ENCODE measurements at regions not wholly inside any gene's neighbourhood (a gene's known extent, or its start where the extent isn't known, plus 50 kb on each side); places are given as distances from the start of the nearest gene placed in this dataset.

- H3K27me3 ChIP-seq (replicated peaks in 1 of 7) = no peaks in the 10 kb centered on the region
- WGBS, 5 donors = 68 to 85% (median 79%) methylated on average over 4 of the region's 4 CpGs
Observed at GRCh38 chr2:207288628-207289027, 122.9 kb upstream of the KLF7 start.

DNA sequence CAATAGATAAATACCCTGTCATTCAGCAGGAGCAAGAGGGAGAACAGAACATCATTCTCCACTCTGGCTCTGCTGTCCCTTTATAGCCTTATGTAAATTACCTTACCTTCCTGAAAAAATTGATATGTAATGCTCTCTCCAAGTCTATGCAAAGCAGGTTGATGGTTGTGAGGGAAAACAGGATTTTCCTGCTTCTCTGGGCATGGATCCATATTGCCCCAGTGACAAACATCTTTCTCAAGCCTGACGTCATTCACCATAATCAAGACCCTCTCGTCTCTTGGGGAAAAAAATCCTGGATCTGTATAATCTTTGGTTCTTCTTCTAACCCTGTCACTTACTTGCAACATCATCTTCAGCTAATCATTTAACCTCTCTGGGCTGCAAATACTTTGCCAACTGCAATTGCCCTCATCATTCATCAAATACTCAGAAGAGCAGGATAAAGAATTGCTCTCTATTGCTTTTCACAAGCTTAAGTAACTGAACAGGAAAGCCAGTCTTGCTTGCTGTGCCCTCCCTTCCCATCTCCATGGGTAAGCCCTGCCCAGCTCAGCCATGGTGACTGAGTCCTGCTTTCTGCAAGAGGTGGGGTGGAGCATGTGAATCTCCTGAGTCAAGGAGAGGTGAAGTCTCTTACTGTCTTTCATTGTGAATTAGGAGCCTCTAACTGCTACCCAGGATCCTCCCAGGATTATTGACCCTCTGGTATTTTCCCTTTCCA lies 123.7 kb upstream of the KLF7 start:
- TF ChIP-seq CTCF (IDR thresholded peaks at IDR 0.05 in 8 of 11, conservative IDR thresholded peaks at IDR 0.05 in 3 of 11) = no peak
- no peak for TF ChIP-seq POLR2A (IDR thresholded peaks at IDR 0.05)
- TF ChIP-seq POLR2AphosphoS5 (IDR thresholded peaks at IDR 0.05) = no peak
- Histone ChIP-seq H3K9me3 (no peaks in the 10 kb centered on the region), H3K4me3 (no peak overlapping the region), H3K27me3 (replicated peaks in 1 of 7) (no peaks in the 10 kb centered on the region), H3K36me3 (no peaks in the 10 kb centered on the region), H3K4me1 (peaks cover 0 to 8% (median 0%) of the 10 kb centered on the region in 6 donors), H3K27ac (no peak overlapping the region)
- WGBS, 5 donors = 67 to 85% (median 78%) methylated on average over 2 of the region's 2 CpGs
- DNase-seq = no peak
- intact Hi-C loops (cut with DNase I; ENCODE audit: low total_unique reads) = no loop called here

More at GRCh38 chr2:207288628-207289027, 122.9 kb upstream of the KLF7 start:
- intact Hi-C loops (cut with DNase I; ENCODE audit: low total_unique reads) = no loop called here
- TF ChIP-seq CTCF (IDR thresholded peaks at IDR 0.05 in 8 of 11, conservative IDR thresholded peaks at IDR 0.05 in 3 of 11) (no peak), POLR2A (IDR thresholded peaks at IDR 0.05) (no peak), POLR2AphosphoS5 (IDR thresholded peaks at IDR 0.05) (no peak)
- Histone ChIP-seq H3K36me3 (no peaks in the 10 kb centered on the region), H3K27ac (no peak overlapping the region), H3K9me3 (no peaks in the 10 kb centered on the region), H3K4me1 (peaks cover 0 to 10% (median 3%) of the 10 kb centered on the region in 6 donors), H3K4me3 (no peak overlapping the region)
- no peak for DNase-seq

DNA sequence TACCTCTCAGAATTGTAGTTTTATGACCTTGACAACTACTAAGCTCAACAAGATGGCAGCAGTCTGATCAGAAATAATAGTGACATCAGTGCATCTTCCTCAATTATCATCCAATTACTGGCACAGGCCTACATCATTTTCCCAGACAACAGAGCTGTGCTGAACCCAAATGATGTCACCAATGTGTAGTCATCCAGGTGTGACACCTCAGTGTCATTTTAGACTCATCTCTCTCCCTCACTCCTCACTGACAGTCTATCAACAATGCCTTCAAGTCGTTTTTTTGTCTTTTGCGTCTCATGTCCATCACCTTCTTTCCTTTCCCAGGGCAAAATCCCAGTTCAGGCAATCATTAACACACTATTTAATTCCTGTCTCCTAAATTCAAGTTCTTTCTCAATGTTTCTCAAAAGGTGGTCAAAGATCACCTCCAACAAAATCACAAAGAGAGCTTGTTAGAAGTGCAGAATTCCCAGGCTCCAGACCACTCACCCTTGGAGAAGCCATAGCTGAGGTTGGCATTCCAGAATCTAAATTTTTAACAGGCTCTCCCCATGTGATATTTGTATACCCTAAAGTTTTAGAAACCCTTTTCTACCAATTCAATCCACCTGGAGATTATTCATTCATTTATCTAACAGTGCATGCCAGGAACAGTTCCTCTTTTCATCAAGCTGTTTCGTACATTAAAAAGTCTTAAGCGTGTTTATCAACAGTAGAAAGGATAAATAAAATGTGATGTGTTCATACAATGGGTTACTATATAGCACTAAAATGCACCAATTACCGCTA lies 125.3 kb upstream of the KLF7 start:
- Histone ChIP-seq H3K4me1 (no peaks in the 10 kb centered on the region), H3K9me3 (peaks cover 0 to 5% (median 0%) of the 10 kb centered on the region in 8 donors), H3K27ac (no peak overlapping the region), H3K4me3 (no peak overlapping the region), H3K27me3 (replicated peaks in 1 of 7) (no peaks in the 10 kb centered on the region), H3K36me3 (no peaks in the 10 kb centered on the region)
- intact Hi-C loops (cut with DNase I; ENCODE audit: low total_unique reads) = no loop called here
- 79 to 88% (median 81%) methylated on average over 5 of the region's 5 CpGs for WGBS, 5 donors
- DNase-seq = no peak
- TF ChIP-seq POLR2AphosphoS5 (IDR thresholded peaks at IDR 0.05) = no peak
- no peak for TF ChIP-seq CTCF (IDR thresholded peaks at IDR 0.05 in 8 of 11, conservative IDR thresholded peaks at IDR 0.05 in 3 of 11)
- TF ChIP-seq POLR2A (IDR thresholded peaks at IDR 0.05) = no peak

DNA sequence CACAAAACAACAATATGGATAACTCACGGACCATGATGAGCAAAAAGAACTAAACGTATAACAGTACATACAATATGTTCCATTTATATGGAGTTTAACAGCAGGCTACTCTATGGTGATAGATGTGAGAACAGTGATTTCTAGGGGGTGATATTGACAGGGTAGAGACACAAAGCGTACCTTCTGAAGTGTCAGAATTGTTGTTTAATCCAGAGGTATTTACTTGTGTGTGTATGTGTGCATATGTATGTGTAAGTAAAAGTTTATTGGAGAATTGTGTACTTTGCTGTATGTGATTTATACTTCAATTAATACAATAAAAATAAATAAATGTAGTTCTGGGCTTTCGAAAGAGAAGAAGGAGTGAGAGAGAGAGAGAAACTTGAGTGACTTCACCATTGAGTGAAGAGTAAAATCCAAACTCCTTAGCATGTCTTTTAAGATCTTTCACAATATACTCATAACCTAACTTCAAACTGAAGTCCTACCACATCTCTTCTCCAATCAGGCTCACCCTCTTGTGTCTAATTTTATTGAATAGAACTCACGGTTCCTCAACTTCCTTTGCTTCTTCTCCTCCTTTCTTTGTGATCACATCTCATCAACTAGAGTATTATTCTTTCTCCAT lies 126.0 kb upstream of the KLF7 start:
- Histone ChIP-seq H3K27ac (no peak overlapping the region), H3K9me3 (peaks cover 0 to 5% (median 0%) of the 10 kb centered on the region in 8 donors), H3K4me3 (no peak overlapping the region), H3K27me3 (replicated peaks in 1 of 7) (no peaks in the 10 kb centered on the region), H3K36me3 (no peaks in the 10 kb centered on the region), H3K4me1 (no peaks in the 10 kb centered on the region)
- DNase-seq = no peak
- WGBS, 5 donors = 79 to 90% (median 86%) methylated on average over 5 of the region's 5 CpGs
- intact Hi-C loops (cut with DNase I; ENCODE audit: low total_unique reads) = no loop called here
- TF ChIP-seq CTCF (IDR thresholded peaks at IDR 0.05 in 8 of 11, conservative IDR thresholded peaks at IDR 0.05 in 3 of 11) = no peak
- TF ChIP-seq POLR2A (IDR thresholded peaks at IDR 0.05) = no peak
- TF ChIP-seq POLR2AphosphoS5 (IDR thresholded peaks at IDR 0.05) = no peak
